ENCODE measurements at regions not wholly inside any gene's neighbourhood (a gene's known extent, or its start where the extent isn't known, plus 50 kb on each side); places are given as distances from the start of the nearest gene placed in this dataset.

- no peaks in the 10 kb centered on the region for H4K20me1 ChIP-seq (ENCODE audit: low read depth, low read length)
- no peak for TF ChIP-seq EZH2phosphoT487 (conservative IDR thresholded peaks at IDR 0.05; ENCODE audit: low read length)
- TF ChIP-seq CTCF (IDR thresholded peaks at IDR 0.05; ENCODE audit: insufficient read depth, low read length, poor library complexity, severe bottlenecking): no peak
- H3K27ac ChIP-seq (ENCODE audit: low read depth, low read length): no peak overlapping the region
- no peak overlapping the region for H2AFZ ChIP-seq (ENCODE audit: low read depth, low read length, severe bottlenecking)
- no peaks in the 10 kb centered on the region for H3F3A ChIP-seq (ENCODE audit: insufficient read depth)
- H3K9me3 ChIP-seq (ENCODE audit: insufficient read depth, low read length): no peaks in the 10 kb centered on the region
- H3K4me3 ChIP-seq (ENCODE audit: insufficient read depth, low read length, poor library complexity, severe bottlenecking): no peak overlapping the region
- no peak overlapping the region for H3K9ac ChIP-seq (ENCODE audit: low read length)
- no peaks in the 10 kb centered on the region for H3K36me3 ChIP-seq (ENCODE audit: low read length)
- H3K4me2 ChIP-seq (ENCODE audit: low read depth, low read length, poor library complexity, severe bottlenecking): no peak overlapping the region
- H3K79me2 ChIP-seq (ENCODE audit: insufficient read depth, low read length): no peaks in the 10 kb centered on the region
- H3K9me2 ChIP-seq (replicated peaks; ENCODE audit: insufficient read depth, low read length): no peaks in the 10 kb centered on the region
- H3K27me3 ChIP-seq (ENCODE audit: low read length): no peaks in the 10 kb centered on the region
Observed at GRCh38 chr22:44555597-44555996, 57.6 kb upstream of the RTL6 start.

- Histone ChIP-seq H3K79me2 (ENCODE audit: insufficient read depth, low read length) (no peaks in the 10 kb centered on the region), H2AFZ (ENCODE audit: low read depth, low read length, severe bottlenecking) (no peak overlapping the region), H4K20me1 (ENCODE audit: low read depth, low read length) (no peaks in the 10 kb centered on the region), H3K4me3 (ENCODE audit: insufficient read depth, low read length, poor library complexity, severe bottlenecking) (no peak overlapping the region), H3F3A (ENCODE audit: insufficient read depth) (no peaks in the 10 kb centered on the region), H3K36me3 (ENCODE audit: low read length) (no peaks in the 10 kb centered on the region), H3K9me3 (ENCODE audit: insufficient read depth, low read length) (no peaks in the 10 kb centered on the region), H3K27me3 (ENCODE audit: low read length) (no peaks in the 10 kb centered on the region), H3K9ac (ENCODE audit: low read length) (no peak overlapping the region), H3K4me2 (ENCODE audit: low read depth, low read length, poor library complexity, severe bottlenecking) (no peak overlapping the region), H3K9me2 (replicated peaks; ENCODE audit: insufficient read depth, low read length) (no peaks in the 10 kb centered on the region), H3K27ac (ENCODE audit: low read depth, low read length) (no peak overlapping the region)
- TF ChIP-seq EZH2phosphoT487 (conservative IDR thresholded peaks at IDR 0.05; ENCODE audit: low read length): no peak
- TF ChIP-seq CTCF (IDR thresholded peaks at IDR 0.05; ENCODE audit: insufficient read depth, low read length, poor library complexity, severe bottlenecking): no peak
Observed at GRCh38 chr22:44555046-44555445, 57.0 kb upstream of the RTL6 start.

- Histone ChIP-seq H3K36me3 (ENCODE audit: low read length) (no peaks in the 10 kb centered on the region), H3F3A (ENCODE audit: insufficient read depth) (no peaks in the 10 kb centered on the region), H3K4me2 (ENCODE audit: low read depth, low read length, poor library complexity, severe bottlenecking) (no peak overlapping the region), H3K79me2 (ENCODE audit: insufficient read depth, low read length) (no peaks in the 10 kb centered on the region), H3K9ac (ENCODE audit: low read length) (no peak overlapping the region), H3K4me3 (ENCODE audit: insufficient read depth, low read length, poor library complexity, severe bottlenecking) (no peak overlapping the region), H4K20me1 (ENCODE audit: low read depth, low read length) (no peaks in the 10 kb centered on the region), H2AFZ (ENCODE audit: low read depth, low read length, severe bottlenecking) (no peak overlapping the region), H3K27ac (ENCODE audit: low read depth, low read length) (no peak overlapping the region), H3K27me3 (ENCODE audit: low read length) (no peaks in the 10 kb centered on the region), H3K9me3 (ENCODE audit: insufficient read depth, low read length) (no peaks in the 10 kb centered on the region), H3K9me2 (replicated peaks; ENCODE audit: insufficient read depth, low read length) (no peaks in the 10 kb centered on the region)
- no peak for TF ChIP-seq EZH2phosphoT487 (conservative IDR thresholded peaks at IDR 0.05; ENCODE audit: low read length)
- no peak for TF ChIP-seq CTCF (IDR thresholded peaks at IDR 0.05; ENCODE audit: insufficient read depth, low read length, poor library complexity, severe bottlenecking)
Observed at GRCh38 chr22:44554411-44554810, 56.4 kb upstream of the RTL6 start.
